A549 (cell line): ENCODE measurements at regions not wholly inside any gene's neighbourhood (a gene's known extent, or its start where the extent isn't known, plus 50 kb on each side); places are given as distances from the start of the nearest gene placed in this dataset.

ENCODE experiments used
- ATAC-seq, 2 experiments: fragments of 200-7000 bp in 1 of 2; fragments of >200 bp in 1 of 2; cut with Nextera tagmentation in 1 of 2; cut with Tn5 transposase in 1 of 2; 3 replicates each; pipeline versions ENCODE4 v1.8.0 to v1.9.1; 2018 to 2020; ENCODE audit warnings: mild to moderate bottlenecking in 1 of 2, moderate library complexity in 1 of 2
- CTCF ChIA-PET: fragments of 300-600 bp; sonication (Branson Sonifier 250); formaldehyde crosslinking; extraction: SDS; loops from one replicate; lab custom pipeline; 2021; ENCODE audit warnings: antibody characterized with exemption, inconsistent platforms; lab: Yijun Ruan, JAX
- POLR2A ChIA-PET: fragments of 350-600 bp; formaldehyde crosslinking; extraction: SDS; loops from one replicate; lab custom pipeline; 2021; ENCODE audit warnings: antibody characterized with exemption, inconsistent platforms; lab: Yijun Ruan, JAX
- DNase-seq, 2 experiments: peaks; one replicate each; pipeline versions ENCODE4 v3.0.0 to v3.0.0-alpha.2; 2011 to 2016; ENCODE audit warnings: low read depth in 1 of 2, low spot score in 1 of 2
- FAIRE-seq: peaks from 2 replicates; lab custom pipeline; 2011; peaks lifted over from hg19 to GRCh38; lab: Jason Lieb, UNC
- H3K27ac ChIP-seq, 2 experiments: fragments of >200 bp; sonication (Bioruptor Twin); formaldehyde crosslinking; 3 replicates each; pipeline ENCODE4 v1.5.1; 2016 to 2017
- H3K4me1 ChIP-seq: fragments of >200 bp; sonication (Bioruptor Twin); formaldehyde crosslinking; 3 replicates; pipeline ENCODE4 v1.6.1; 2016
- H3K4me2 ChIP-seq: fragments of >200 bp; sonication (Bioruptor Twin); formaldehyde crosslinking; 3 replicates; pipeline ENCODE4 v1.6.1; 2016
- H3K4me3 ChIP-seq: fragments of >200 bp; sonication (Bioruptor Twin); formaldehyde crosslinking; 3 replicates; pipeline ENCODE4 v1.5.1; 2016
- H3K9me3 ChIP-seq: fragments of >200 bp; sonication (Bioruptor Twin); formaldehyde crosslinking; 3 replicates; pipeline ENCODE4 v1.6.1; 2016
- BHLHE40 ChIP-seq: IDR thresholded peaks from 2 replicates; pipeline ENCODE4 v1.6.1; 2012; ENCODE audit warnings: low read depth, low read length, inconsistent platforms
- CBX2 ChIP-seq: fragments of 200-600 bp; sonication (generic); IDR thresholded peaks from 2 replicates; pipeline ENCODE4 v1.6.1; 2016; ENCODE audit warnings: low read depth, mild to moderate bottlenecking, borderline replicate concordance
- CBX8 ChIP-seq: fragments of 200-600 bp; sonication (generic); IDR thresholded peaks from 2 replicates; pipeline ENCODE4 v1.6.1; 2016
- CEBPB ChIP-seq, 2 experiments: fragments of >200 bp in 1 of 2; sonication (Bioruptor Twin) in 1 of 2; formaldehyde crosslinking in 1 of 2; IDR thresholded peaks; 2 replicates each; pipeline ENCODE4 v1.6.1; 2012 to 2016
- CHD4 ChIP-seq: fragments of 200-600 bp; sonication (generic); IDR thresholded peaks from 2 replicates; pipeline ENCODE4 v1.6.1; 2016; ENCODE audit warnings: antibody characterized with exemption, mild to moderate bottlenecking, borderline replicate concordance
- EP300 ChIP-seq, 2 experiments: fragments of >200 bp; sonication (Bioruptor Twin); formaldehyde crosslinking; IDR thresholded peaks; 2 replicates in 1 of 2; 3 replicates in 1 of 2; pipeline ENCODE4 v1.6.1; 2016 to 2017
- HEYL ChIP-seq: fragments of 250-450 bp; sonication (Bioruptor Pico); IDR thresholded peaks from 2 replicates; pipeline ENCODE4 v1.8.0; 2021; ENCODE audit warnings: mild to moderate bottlenecking, moderate library complexity
- HOXA7 ChIP-seq: fragments of 250-450 bp; sonication (Bioruptor Pico); IDR thresholded peaks from 2 replicates; pipeline ENCODE4 v1.5.0; 2020; ENCODE audit warnings: mild to moderate bottlenecking, moderate library complexity
- HOXB13 ChIP-seq: fragments of 250-450 bp; sonication (Bioruptor Pico); IDR thresholded peaks from 2 replicates; pipeline ENCODE4 v1.5.0; 2020; ENCODE audit warnings: low read depth, mild to moderate bottlenecking, moderate library complexity
- KDM1A ChIP-seq: fragments of 200-600 bp; sonication (generic); IDR thresholded peaks from 2 replicates; pipeline ENCODE4 v1.6.1; 2016; ENCODE audit warnings: low read depth, mild to moderate bottlenecking
- MAFK ChIP-seq: fragments of 450-650 bp; IDR thresholded peaks from 2 replicates; pipeline ENCODE4 v1.6.1; 2014; ENCODE audit not compliant: partially characterized antibody
- MYC ChIP-seq: IDR thresholded peaks from 2 replicates; pipeline ENCODE4 v1.6.1; 2012; ENCODE audit warnings: mild to moderate bottlenecking, inconsistent platforms, low read length, improper control_type of control experiment, borderline replicate concordance
- NFE2L2 ChIP-seq: fragments of 150-350 bp; conservative IDR thresholded peaks from 2 replicates; pipeline ENCODE4 v1.6.1; 2014; ENCODE audit warnings: low read length
- NPAS2 ChIP-seq: fragments of 250-450 bp; sonication (Bioruptor Pico); IDR thresholded peaks from 2 replicates; pipeline ENCODE4 v1.8.0; 2022; ENCODE audit warnings: mild to moderate bottlenecking, moderate library complexity, borderline replicate concordance
- PHF8 ChIP-seq: fragments of 200-600 bp; sonication (generic); IDR thresholded peaks from 2 replicates; pipeline ENCODE4 v1.6.1; 2016; ENCODE audit warnings: low read depth, mild to moderate bottlenecking, antibody characterized with exemption, moderate library complexity, borderline replicate concordance
- RCOR1 ChIP-seq: fragments of 150-350 bp; IDR thresholded peaks from 2 replicates; pipeline ENCODE4 v1.6.1; 2014; ENCODE audit warnings: antibody characterized with exemption, low read length, low read depth
- RFX5 ChIP-seq: fragments of 450-650 bp; IDR thresholded peaks from 2 replicates; pipeline ENCODE4 v1.7.1; 2014; ENCODE audit warnings: antibody characterized with exemption, mild to moderate bottlenecking, moderate library complexity
- TFCP2L1 ChIP-seq: fragments of 250-450 bp; sonication (Bioruptor Pico); IDR thresholded peaks from 2 replicates; pipeline ENCODE4 v1.5.0; 2021; ENCODE audit warnings: mild to moderate bottlenecking
- TP53 ChIP-seq: fragments of 250-450 bp; sonication (Bioruptor Pico); IDR thresholded peaks from 2 replicates; pipeline ENCODE4 v1.5.0; 2021; ENCODE audit warnings: mild to moderate bottlenecking, moderate library complexity
- ZC3H11A ChIP-seq: fragments of 450-650 bp; IDR thresholded peaks from 2 replicates; pipeline ENCODE4 v1.6.1; 2014; ENCODE audit warnings: antibody characterized with exemption, mild to moderate bottlenecking
- ZFP36 ChIP-seq: fragments of 450-650 bp; IDR thresholded peaks from 2 replicates; pipeline ENCODE4 v1.6.1; 2014; ENCODE audit warnings: borderline replicate concordance; ENCODE audit not compliant: partially characterized antibody
- WGBS: methylation state at CpG from one replicate; pipeline ENCODE4 v1.1.6; 2017; ENCODE audit errors: missing lambda C conversion rate; 5-methylcytosine and 5-hydroxymethylcytosine counted together
- TF ChIP-seq, protein P1 (sequence below): fragments of 200-600 bp; sonication (generic); IDR thresholded peaks from 2 replicates; pipeline ENCODE4 v1.6.1; 2016; ENCODE audit warnings: antibody characterized with exemption, mild to moderate bottlenecking, moderate library complexity
- TF ChIP-seq, protein P2 (sequence below): IDR thresholded peaks from 2 replicates; pipeline ENCODE4 v1.6.1; 2012; ENCODE audit warnings: low read depth, borderline replicate concordance
- TF ChIP-seq, protein P3 (sequence below): fragments of 450-650 bp; IDR thresholded peaks from 2 replicates; pipeline ENCODE4 v1.6.1; 2014; ENCODE audit warnings: antibody characterized with exemption
- TF ChIP-seq, protein P4 (sequence below): IDR thresholded peaks from 2 replicates; pipeline ENCODE4 v1.6.1; 2012
- TF ChIP-seq, protein P5 (sequence below): fragments of >200 bp; sonication (Bioruptor Twin); formaldehyde crosslinking; IDR thresholded peaks from 2 replicates; pipeline ENCODE4 v1.6.1; 2016
- TF ChIP-seq, protein P6 (sequence below): fragments of >200 bp; sonication (Bioruptor Twin); formaldehyde crosslinking; IDR thresholded peaks from 3 replicates; pipeline ENCODE4 v1.5.1; 2016

DNA sequence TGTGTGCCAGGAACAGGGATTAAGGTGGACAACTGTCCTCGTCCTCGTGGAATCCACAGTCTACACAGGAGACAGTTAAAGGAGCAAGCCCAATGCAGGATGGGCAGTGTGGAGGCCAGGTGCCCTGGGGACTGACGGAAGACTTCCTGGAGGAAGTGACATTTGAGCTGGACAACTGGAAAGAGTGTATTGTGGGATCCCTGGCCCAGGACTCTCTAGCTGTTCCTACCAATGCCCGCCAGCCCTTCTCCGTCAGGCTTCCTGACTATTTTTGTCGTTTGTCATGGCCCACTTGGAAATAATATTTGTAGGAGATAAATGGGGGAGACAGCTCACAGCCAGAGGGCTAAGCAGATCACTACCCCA is 235.3 kb downstream of the TOMM20 start:
- Histone ChIP-seq H3K27ac (peak overlapping the region in 1 of 2 experiments; percentile 57; a peak in 3 of 6 replicates), H3K4me3 (no peak overlapping the region), H3K9me3 (no peaks in the 10 kb centered on the region), H3K4me2 (no peak overlapping the region), H3K4me1 (peaks cover 25% of the 10 kb centered on the region)
- POLR2A ChIA-PET = no interaction called here
- CTCF ChIA-PET = interaction anchor here (0.8 to 1.3 kb wide), 3 partner anchors 10 to 14 kb away, joined by 3 read pairs; no protein-coding TSS in a partner anchor
- TF ChIP-seq, protein P1, sequence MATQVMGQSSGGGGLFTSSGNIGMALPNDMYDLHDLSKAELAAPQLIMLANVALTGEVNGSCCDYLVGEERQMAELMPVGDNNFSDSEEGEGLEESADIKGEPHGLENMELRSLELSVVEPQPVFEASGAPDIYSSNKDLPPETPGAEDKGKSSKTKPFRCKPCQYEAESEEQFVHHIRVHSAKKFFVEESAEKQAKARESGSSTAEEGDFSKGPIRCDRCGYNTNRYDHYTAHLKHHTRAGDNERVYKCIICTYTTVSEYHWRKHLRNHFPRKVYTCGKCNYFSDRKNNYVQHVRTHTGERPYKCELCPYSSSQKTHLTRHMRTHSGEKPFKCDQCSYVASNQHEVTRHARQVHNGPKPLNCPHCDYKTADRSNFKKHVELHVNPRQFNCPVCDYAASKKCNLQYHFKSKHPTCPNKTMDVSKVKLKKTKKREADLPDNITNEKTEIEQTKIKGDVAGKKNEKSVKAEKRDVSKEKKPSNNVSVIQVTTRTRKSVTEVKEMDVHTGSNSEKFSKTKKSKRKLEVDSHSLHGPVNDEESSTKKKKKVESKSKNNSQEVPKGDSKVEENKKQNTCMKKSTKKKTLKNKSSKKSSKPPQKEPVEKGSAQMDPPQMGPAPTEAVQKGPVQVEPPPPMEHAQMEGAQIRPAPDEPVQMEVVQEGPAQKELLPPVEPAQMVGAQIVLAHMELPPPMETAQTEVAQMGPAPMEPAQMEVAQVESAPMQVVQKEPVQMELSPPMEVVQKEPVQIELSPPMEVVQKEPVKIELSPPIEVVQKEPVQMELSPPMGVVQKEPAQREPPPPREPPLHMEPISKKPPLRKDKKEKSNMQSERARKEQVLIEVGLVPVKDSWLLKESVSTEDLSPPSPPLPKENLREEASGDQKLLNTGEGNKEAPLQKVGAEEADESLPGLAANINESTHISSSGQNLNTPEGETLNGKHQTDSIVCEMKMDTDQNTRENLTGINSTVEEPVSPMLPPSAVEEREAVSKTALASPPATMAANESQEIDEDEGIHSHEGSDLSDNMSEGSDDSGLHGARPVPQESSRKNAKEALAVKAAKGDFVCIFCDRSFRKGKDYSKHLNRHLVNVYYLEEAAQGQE = no peak
- TF ChIP-seq CBX8 (no peak), KDM1A (no peak), MAFK (no peak), NFE2L2 (no peak), CHD4 (no peak), TFCP2L1 (CRISPR knock-in tag) (no peak), PHF8 (no peak), NPAS2 (no peak), BHLHE40 (no peak), EP300 (IDR thresholded peaks at IDR 0.05) (no peak), ZFP36 (no peak), TP53 (no peak), CBX2 (no peak), MYC (no peak), ZC3H11A (no peak)
- TF ChIP-seq, protein P2, sequence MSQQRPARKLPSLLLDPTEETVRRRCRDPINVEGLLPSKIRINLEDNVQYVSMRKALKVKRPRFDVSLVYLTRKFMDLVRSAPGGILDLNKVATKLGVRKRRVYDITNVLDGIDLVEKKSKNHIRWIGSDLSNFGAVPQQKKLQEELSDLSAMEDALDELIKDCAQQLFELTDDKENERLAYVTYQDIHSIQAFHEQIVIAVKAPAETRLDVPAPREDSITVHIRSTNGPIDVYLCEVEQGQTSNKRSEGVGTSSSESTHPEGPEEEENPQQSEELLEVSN = no peak
- TF ChIP-seq, protein P3, sequence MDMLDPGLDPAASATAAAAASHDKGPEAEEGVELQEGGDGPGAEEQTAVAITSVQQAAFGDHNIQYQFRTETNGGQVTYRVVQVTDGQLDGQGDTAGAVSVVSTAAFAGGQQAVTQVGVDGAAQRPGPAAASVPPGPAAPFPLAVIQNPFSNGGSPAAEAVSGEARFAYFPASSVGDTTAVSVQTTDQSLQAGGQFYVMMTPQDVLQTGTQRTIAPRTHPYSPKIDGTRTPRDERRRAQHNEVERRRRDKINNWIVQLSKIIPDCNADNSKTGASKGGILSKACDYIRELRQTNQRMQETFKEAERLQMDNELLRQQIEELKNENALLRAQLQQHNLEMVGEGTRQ = no peak
- WGBS = 97% methylated on average over 6 of the region's 6 CpGs
- DNase-seq = no peak
- FAIRE-seq = no peak
- no peak for ATAC-seq

DNA sequence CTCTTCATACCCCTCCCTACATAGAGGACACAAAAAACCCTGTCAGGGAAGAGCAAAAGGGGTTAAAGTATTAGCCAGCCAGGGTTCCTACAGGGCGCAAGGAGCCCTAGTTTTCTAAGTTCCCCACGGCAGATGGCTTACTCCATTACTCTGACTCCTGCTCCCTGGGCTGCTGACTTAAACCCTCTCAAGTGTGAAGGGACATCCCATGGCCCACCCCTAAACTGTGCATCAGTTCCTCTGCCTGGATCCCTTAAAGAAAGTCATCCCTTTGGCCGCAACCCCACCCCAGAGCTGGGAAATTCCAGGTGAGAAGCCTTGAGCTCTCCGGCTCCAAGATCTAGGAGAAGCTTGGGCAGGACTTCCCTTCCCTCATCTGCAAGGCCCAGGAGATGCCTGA is 236.0 kb downstream of the TOMM20 start:
- Histone ChIP-seq H3K9me3 (no peaks in the 10 kb centered on the region), H3K4me3 (no peak overlapping the region), H3K4me1 (peaks cover 25% of the 10 kb centered on the region), H3K27ac (peak overlapping the region; percentile 5 to 51; a peak in 2 of 6 replicates), H3K4me2 (no peak overlapping the region)
- ChIA-PET POLR2A (interaction anchor here (1.4 kb wide), 1 partner anchor 283 kb away, joined by 3 read pairs; the partner anchor contains the start of gene IRF2BP2), CTCF (no interaction called here)
- 94% methylated on average over 4 of the region's 4 CpGs for WGBS
- ATAC-seq (no peak), DNase-seq (no peak), FAIRE-seq (no peak)
- TF ChIP-seq, protein P4, sequence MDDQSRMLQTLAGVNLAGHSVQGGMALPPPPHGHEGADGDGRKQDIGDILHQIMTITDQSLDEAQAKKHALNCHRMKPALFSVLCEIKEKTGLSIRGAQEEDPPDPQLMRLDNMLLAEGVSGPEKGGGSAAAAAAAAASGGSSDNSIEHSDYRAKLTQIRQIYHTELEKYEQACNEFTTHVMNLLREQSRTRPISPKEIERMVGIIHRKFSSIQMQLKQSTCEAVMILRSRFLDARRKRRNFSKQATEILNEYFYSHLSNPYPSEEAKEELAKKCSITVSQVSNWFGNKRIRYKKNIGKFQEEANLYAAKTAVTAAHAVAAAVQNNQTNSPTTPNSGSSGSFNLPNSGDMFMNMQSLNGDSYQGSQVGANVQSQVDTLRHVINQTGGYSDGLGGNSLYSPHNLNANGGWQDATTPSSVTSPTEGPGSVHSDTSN = no peak
- no peak for TF ChIP-seq RCOR1
- TF ChIP-seq, protein P5, sequence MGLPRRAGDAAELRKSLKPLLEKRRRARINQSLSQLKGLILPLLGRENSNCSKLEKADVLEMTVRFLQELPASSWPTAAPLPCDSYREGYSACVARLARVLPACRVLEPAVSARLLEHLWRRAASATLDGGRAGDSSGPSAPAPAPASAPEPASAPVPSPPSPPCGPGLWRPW = no peak
- no peak for TF ChIP-seq HOXB13 (CRISPR knock-in tag)
- TF ChIP-seq CEBPB (IDR thresholded peaks at IDR 0.05) = no peak
- TF ChIP-seq RFX5 = no peak
- TF ChIP-seq, protein P6, sequence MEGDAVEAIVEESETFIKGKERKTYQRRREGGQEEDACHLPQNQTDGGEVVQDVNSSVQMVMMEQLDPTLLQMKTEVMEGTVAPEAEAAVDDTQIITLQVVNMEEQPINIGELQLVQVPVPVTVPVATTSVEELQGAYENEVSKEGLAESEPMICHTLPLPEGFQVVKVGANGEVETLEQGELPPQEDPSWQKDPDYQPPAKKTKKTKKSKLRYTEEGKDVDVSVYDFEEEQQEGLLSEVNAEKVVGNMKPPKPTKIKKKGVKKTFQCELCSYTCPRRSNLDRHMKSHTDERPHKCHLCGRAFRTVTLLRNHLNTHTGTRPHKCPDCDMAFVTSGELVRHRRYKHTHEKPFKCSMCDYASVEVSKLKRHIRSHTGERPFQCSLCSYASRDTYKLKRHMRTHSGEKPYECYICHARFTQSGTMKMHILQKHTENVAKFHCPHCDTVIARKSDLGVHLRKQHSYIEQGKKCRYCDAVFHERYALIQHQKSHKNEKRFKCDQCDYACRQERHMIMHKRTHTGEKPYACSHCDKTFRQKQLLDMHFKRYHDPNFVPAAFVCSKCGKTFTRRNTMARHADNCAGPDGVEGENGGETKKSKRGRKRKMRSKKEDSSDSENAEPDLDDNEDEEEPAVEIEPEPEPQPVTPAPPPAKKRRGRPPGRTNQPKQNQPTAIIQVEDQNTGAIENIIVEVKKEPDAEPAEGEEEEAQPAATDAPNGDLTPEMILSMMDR = no peak
- TF ChIP-seq TP53 = no peak
- TF ChIP-seq MAFK = no peak
- no peak for TF ChIP-seq HOXA7
- no peak for TF ChIP-seq CBX2
- no peak for TF ChIP-seq HEYL (CRISPR knock-in tag)
